SK-N-SH (cell line): ENCODE measurements at regions not wholly inside any gene's neighbourhood (a gene's known extent, or its start where the extent isn't known, plus 50 kb on each side); places are given as distances from the start of the nearest gene placed in this dataset.

ENCODE experiments used
- CTCF ChIA-PET: fragments of 300-600, 350-600 bp; formaldehyde crosslinking; extraction: SDS; loops from one replicate; lab custom pipeline; 2021; lab: Yijun Ruan, JAX
- POLR2A ChIA-PET: fragments of 350-600 bp; sonication (Branson Sonifier 250); formaldehyde crosslinking; extraction: SDS; loops from one replicate; lab custom pipeline; 2020; ENCODE audit warnings: antibody characterized with exemption, inconsistent platforms; lab: Yijun Ruan, JAX
- DNase-seq: peaks from one replicate; pipeline ENCODE4 v3.0.0; 2012
- H2AFZ ChIP-seq: fragments of 200-600 bp; sonication (generic); 2 replicates; pipeline ENCODE4 v1.8.1; 2016; ENCODE audit warnings: antibody characterized with exemption, mild to moderate bottlenecking, low read depth
- H3F3A ChIP-seq: fragments of 200-600 bp; sonication (generic); replicated peaks from 2 replicates; pipeline ENCODE3; 2016; ENCODE audit warnings: antibody characterized with exemption, mild to moderate bottlenecking; ENCODE audit not compliant: insufficient read depth
- H3K27ac ChIP-seq, 2 experiments: fragments of 200-500 bp in 1 of 2; fragments of 200-600 bp in 1 of 2; sonication (Bioruptor generic) in 1 of 2; sonication (generic), shearing (Covaris generic) in 1 of 2; 2 replicates each; pipeline versions ENCODE4 v1.5.1 to v1.6.1; 2014 to 2016; ENCODE audit warnings: low read depth in 2 of 2, inconsistent platforms in 1 of 2, low read length in 1 of 2, mild to moderate bottlenecking in 1 of 2, mixed read lengths in 1 of 2
- H3K27me3 ChIP-seq: fragments of 200-600 bp; sonication (generic), shearing (Covaris generic); 2 replicates; pipeline ENCODE4 v1.6.1; 2016; ENCODE audit warnings: mixed run types; ENCODE audit not compliant: insufficient read depth
- H3K36me3 ChIP-seq, 2 experiments: fragments of 200-500 bp in 1 of 2; fragments of 200-600 bp in 1 of 2; sonication (Bioruptor generic) in 1 of 2; sonication (generic) in 1 of 2; replicated peaks in 1 of 2; 2 replicates each; pipeline versions ENCODE3 to v1.5.1; 2014 to 2016; ENCODE audit warnings: low read length in 1 of 2, mild to moderate bottlenecking in 1 of 2; ENCODE audit not compliant: insufficient read depth in 2 of 2, control insufficient read depth in 1 of 2
- H3K4me1 ChIP-seq, 2 experiments: fragments of 200-500 bp in 1 of 2; fragments of 200-600 bp in 1 of 2; sonication (Bioruptor generic) in 1 of 2; sonication (generic), shearing (Covaris generic) in 1 of 2; 2 replicates each; pipeline versions ENCODE4 v1.5.1 to v1.6.1; 2014 to 2016; ENCODE audit warnings: low read depth in 1 of 2, low read length in 1 of 2, mixed run types in 1 of 2; ENCODE audit not compliant: insufficient read depth in 2 of 2, control insufficient read depth in 1 of 2
- H3K4me2 ChIP-seq: fragments of 200-600 bp; sonication (generic), shearing (Covaris generic); 2 replicates; pipeline ENCODE4 v1.6.1; 2017; ENCODE audit warnings: mixed run types
- H3K4me3 ChIP-seq, 2 experiments: fragments of 200-500 bp in 1 of 2; fragments of 200-600 bp in 1 of 2; sonication (Bioruptor generic) in 1 of 2; sonication (generic), shearing (Covaris generic) in 1 of 2; 2 replicates each; pipeline versions ENCODE4 v1.5.1 to v1.8.1; 2014 to 2016; ENCODE audit warnings: low read depth in 2 of 2, inconsistent platforms in 1 of 2, low read length in 1 of 2, mild to moderate bottlenecking in 1 of 2, mixed read lengths in 1 of 2, moderate library complexity in 1 of 2
- H3K79me2 ChIP-seq: fragments of 200-600 bp; sonication (generic); 2 replicates; pipeline ENCODE4 v1.8.1; 2017; ENCODE audit warnings: mild to moderate bottlenecking; ENCODE audit not compliant: insufficient read depth
- H3K9ac ChIP-seq: fragments of 200-600 bp; sonication (generic); 2 replicates; pipeline ENCODE4 v1.6.1; 2017; ENCODE audit warnings: mixed run types
- H3K9me2 ChIP-seq: fragments of 200-600 bp; sonication (generic); 2 replicates; pipeline ENCODE4 v1.6.1; 2017; ENCODE audit warnings: mixed run types
- H3K9me3 ChIP-seq: fragments of 200-600 bp; sonication (generic); 2 replicates; pipeline ENCODE4 v1.6.1; 2017; ENCODE audit warnings: mixed run types, mild to moderate bottlenecking, moderate library complexity
- H4K20me1 ChIP-seq: fragments of 200-600 bp; sonication (generic); 2 replicates; pipeline ENCODE4 v1.6.1; 2017; ENCODE audit warnings: mild to moderate bottlenecking, mixed run types; ENCODE audit not compliant: insufficient read depth
- EP300 ChIP-seq, 2 experiments: IDR thresholded peaks; 2 replicates each; pipeline versions ENCODE4 v1.4.0 to v1.6.1; 2012; ENCODE audit warnings: borderline replicate concordance in 1 of 2, low read depth in 1 of 2, low read length in 1 of 2
- FOXM1 ChIP-seq: IDR thresholded peaks from 2 replicates; pipeline ENCODE4 v1.4.0; 2012; ENCODE audit warnings: low read depth, mild to moderate bottlenecking
- GABPA ChIP-seq: IDR thresholded peaks from 2 replicates; pipeline ENCODE4 v1.4.0; 2012; ENCODE audit warnings: low read depth, mild to moderate bottlenecking
- GATA2 ChIP-seq: sonication (generic); formaldehyde crosslinking; IDR thresholded peaks from 2 replicates; pipeline ENCODE4 v1.5.0; 2020; ENCODE audit warnings: mild to moderate bottlenecking, missing genetic modification reagents
- MXI1 ChIP-seq: IDR thresholded peaks from 2 replicates; pipeline ENCODE4 v1.6.1; 2012; ENCODE audit warnings: mild to moderate bottlenecking, low read depth, low read length, improper control_type of control experiment
- RFX5 ChIP-seq: IDR thresholded peaks from 2 replicates; pipeline ENCODE4 v1.6.1; 2012; ENCODE audit warnings: mild to moderate bottlenecking, improper control_type of control experiment, low read length
- SMC3 ChIP-seq: IDR thresholded peaks from 2 replicates; pipeline ENCODE4 v1.6.1; 2012; ENCODE audit warnings: low read depth, low read length, improper control_type of control experiment
- TCF12 ChIP-seq: IDR thresholded peaks from 2 replicates; pipeline ENCODE4 v1.4.0; 2012
- YY1 ChIP-seq: IDR thresholded peaks from 2 replicates; pipeline ENCODE4 v1.4.0; 2012; ENCODE audit warnings: low read depth, mild to moderate bottlenecking
- WGBS: methylation state at CpG from one replicate; pipeline ENCODE4 v1.1.6; 2017; ENCODE audit warnings: low lambda C conversion rate; 5-methylcytosine and 5-hydroxymethylcytosine counted together
- TF ChIP-seq, protein P1 (sequence below): fragments of 200-600 bp; sonication (generic); IDR thresholded peaks from 2 replicates; pipeline ENCODE4 v1.6.1; 2017; ENCODE audit warnings: antibody characterized with exemption, mild to moderate bottlenecking, moderate library complexity
- TF ChIP-seq, protein P2 (sequence below): IDR thresholded peaks from 2 replicates; pipeline ENCODE4 v1.4.0; 2012; ENCODE audit warnings: low read depth, borderline replicate concordance

DNA sequence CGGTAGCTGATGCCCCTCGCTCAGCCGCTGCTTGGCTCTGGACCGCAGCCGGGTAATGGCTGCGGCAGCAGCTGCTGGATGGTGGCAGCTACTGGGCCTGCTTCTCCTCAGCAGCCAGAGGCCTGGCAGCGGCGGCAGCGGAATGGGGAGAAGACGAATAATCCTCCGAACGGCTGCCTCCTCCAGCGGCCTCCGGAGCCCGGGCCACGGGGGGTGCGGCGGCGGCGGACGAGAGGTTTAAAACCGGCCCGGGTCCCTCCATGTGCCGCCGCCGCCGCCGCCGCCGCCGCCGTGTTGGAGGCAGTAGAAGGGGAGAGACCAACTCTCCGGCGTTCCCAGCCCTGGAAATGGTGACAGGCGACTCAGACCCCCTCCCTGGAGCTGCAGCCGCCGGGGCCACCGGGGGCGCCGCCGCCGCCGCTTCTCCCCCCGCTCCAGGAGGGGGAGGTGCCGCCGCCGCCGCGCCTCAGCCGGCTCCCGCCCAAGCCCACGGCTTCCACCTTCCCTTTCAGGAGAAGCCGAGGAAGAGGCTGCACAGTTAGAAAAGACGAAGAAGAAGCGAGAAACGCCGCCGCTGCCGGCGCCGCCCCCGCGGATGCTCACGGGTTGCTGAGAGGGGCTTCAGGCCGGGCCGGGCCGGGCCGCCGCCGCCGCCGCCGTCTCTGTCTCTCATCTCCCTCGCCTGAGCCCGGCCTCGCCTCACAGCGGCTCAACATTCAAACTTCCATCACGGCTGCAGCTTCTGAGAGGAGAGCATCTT, 118.4 kb upstream of the PRSS3 start:
- POLR2A ChIA-PET: interaction anchor here (1.0 to 1.8 kb wide), 2 partner anchors 10 to 53 kb away, joined by 3 to 6 read pairs; no protein-coding TSS in a partner anchor
- CTCF ChIA-PET: interaction anchor here (0.6 to 3.2 kb wide), 5 partner anchors 27 to 102 kb away, joined by 3 to 19 read pairs (median 4); no protein-coding TSS in a partner anchor

DNA sequence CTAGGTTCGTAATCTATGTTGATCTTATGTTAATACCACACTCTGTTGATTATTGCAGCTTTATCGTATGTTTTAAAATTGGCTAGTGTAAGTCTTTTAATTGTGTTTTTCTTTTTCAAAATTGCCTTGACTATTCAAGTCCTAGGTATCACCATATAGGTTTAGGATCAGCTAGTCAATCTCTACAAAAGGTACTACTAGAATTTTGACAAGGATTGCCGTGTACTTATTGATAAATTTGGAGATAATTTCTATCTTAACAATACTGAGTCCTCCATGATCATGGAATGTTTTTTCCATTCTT, 117.9 kb upstream of the PRSS3 start:
- Histone ChIP-seq H2AFZ (peak overlapping the region; percentile 97), H3K4me2 (peak overlapping the region; percentile 82), H3K9me3 (no peaks in the 10 kb centered on the region; the same call in 1 of the 2 replicates), H3K79me2 (no peaks in the 10 kb centered on the region), H3K27me3 (no peaks in the 10 kb centered on the region), H3K27ac (peak overlapping the region; percentile 81 to 93; a peak in 3 of 4 replicates), H3K9ac (peak overlapping the region; percentile 75), H3F3A (peaks cover 22% of the 10 kb centered on the region), H3K4me1 (no peaks in the 10 kb centered on the region; a peak in 1 of 4 replicates), H3K9me2 (no peaks in the 10 kb centered on the region), H3K4me3 (peak overlapping the region; percentile 60 to 74), H3K36me3 (no peaks in the 10 kb centered on the region), H4K20me1 (no peaks in the 10 kb centered on the region)
- CTCF ChIA-PET: interaction anchor here (0.6 to 3.2 kb wide), 5 partner anchors 28 to 101 kb away, joined by 3 to 19 read pairs (median 4); no protein-coding TSS in a partner anchor
- no peak for TF ChIP-seq GABPA
- peak; percentile 66; the same call in 1 of the 2 replicates for TF ChIP-seq GATA2 (CRISPR knock-in tag)
- no peak for TF ChIP-seq SMC3
- no peak for TF ChIP-seq RFX5
- no peak for TF ChIP-seq YY1
- WGBS: 16% methylated on average over 3 of the region's 3 CpGs
- no peak for DNase-seq
- POLR2A ChIA-PET: interaction anchor here (1.0 kb wide), 1 partner anchor 10 kb away, joined by 3 read pairs; no protein-coding TSS in a partner anchor

More for the DNA sequence above, 118.4 kb upstream of the PRSS3 start:
- Histone ChIP-seq H3K27ac (peak overlapping the region; percentile 81 to 93), H3K4me1 (no peaks in the 10 kb centered on the region; a peak in 1 of 4 replicates), H3F3A (peaks cover 22% of the 10 kb centered on the region), H3K9me3 (no peaks in the 10 kb centered on the region; the same call in 1 of the 2 replicates), H3K27me3 (no peaks in the 10 kb centered on the region), H4K20me1 (no peaks in the 10 kb centered on the region), H3K9me2 (no peaks in the 10 kb centered on the region)
- 1% methylated on average over 28 of the region's 78 CpGs for WGBS
- no peak for TF ChIP-seq FOXM1
- no peak for TF ChIP-seq RFX5
- TF ChIP-seq YY1: peak; percentile 81
- TF ChIP-seq EP300 (IDR thresholded peaks at IDR 0.05; ENCODE audit: borderline replicate concordance in 1 of 2, low read depth in 1 of 2, low read length in 1 of 2): no peak; a peak in 1 of 4 replicates
- TF ChIP-seq, protein P1, sequence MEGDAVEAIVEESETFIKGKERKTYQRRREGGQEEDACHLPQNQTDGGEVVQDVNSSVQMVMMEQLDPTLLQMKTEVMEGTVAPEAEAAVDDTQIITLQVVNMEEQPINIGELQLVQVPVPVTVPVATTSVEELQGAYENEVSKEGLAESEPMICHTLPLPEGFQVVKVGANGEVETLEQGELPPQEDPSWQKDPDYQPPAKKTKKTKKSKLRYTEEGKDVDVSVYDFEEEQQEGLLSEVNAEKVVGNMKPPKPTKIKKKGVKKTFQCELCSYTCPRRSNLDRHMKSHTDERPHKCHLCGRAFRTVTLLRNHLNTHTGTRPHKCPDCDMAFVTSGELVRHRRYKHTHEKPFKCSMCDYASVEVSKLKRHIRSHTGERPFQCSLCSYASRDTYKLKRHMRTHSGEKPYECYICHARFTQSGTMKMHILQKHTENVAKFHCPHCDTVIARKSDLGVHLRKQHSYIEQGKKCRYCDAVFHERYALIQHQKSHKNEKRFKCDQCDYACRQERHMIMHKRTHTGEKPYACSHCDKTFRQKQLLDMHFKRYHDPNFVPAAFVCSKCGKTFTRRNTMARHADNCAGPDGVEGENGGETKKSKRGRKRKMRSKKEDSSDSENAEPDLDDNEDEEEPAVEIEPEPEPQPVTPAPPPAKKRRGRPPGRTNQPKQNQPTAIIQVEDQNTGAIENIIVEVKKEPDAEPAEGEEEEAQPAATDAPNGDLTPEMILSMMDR: 0 out of 2 replicates have a peak, but pooled peaks have one; percentile 8
- TF ChIP-seq MXI1: 0 out of 2 replicates have a peak, but pooled peaks have one; percentile 21
- 0 out of 2 replicates have a peak, but pooled peaks have one; percentile 5 for TF ChIP-seq TCF12
- TF ChIP-seq, protein P2, sequence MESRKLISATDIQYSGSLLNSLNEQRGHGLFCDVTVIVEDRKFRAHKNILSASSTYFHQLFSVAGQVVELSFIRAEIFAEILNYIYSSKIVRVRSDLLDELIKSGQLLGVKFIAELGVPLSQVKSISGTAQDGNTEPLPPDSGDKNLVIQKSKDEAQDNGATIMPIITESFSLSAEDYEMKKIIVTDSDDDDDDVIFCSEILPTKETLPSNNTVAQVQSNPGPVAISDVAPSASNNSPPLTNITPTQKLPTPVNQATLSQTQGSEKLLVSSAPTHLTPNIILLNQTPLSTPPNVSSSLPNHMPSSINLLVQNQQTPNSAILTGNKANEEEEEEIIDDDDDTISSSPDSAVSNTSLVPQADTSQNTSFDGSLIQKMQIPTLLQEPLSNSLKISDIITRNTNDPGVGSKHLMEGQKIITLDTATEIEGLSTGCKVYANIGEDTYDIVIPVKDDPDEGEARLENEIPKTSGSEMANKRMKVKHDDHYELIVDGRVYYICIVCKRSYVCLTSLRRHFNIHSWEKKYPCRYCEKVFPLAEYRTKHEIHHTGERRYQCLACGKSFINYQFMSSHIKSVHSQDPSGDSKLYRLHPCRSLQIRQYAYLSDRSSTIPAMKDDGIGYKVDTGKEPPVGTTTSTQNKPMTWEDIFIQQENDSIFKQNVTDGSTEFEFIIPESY: no peak
- TF ChIP-seq, all 33 proteins: peak for 4
- Histone ChIP-seq H3K79me2 (no peaks in the 10 kb centered on the region), H2AFZ (peak overlapping the region; percentile 98), H3K4me3 (peak overlapping the region; percentile 60 to 74), H3K9ac (peak overlapping the region; percentile 75), H3K4me2 (peak overlapping the region; percentile 82), H3K36me3 (no peaks in the 10 kb centered on the region)
- DNase-seq: peak; percentile 84
